BLaER1 treated with 17β-estradiol and CSF1 and Interleukin-3, amounts not matched to agents 10 nM and 100 nM (cell line): ENCODE measurements at regions not wholly inside any gene's neighbourhood (a gene's known extent, or its start where the extent isn't known, plus 50 kb on each side); places are given as distances from the start of the nearest gene placed in this dataset.
A peak's percentile ranks its signal among the peaks of the same experiment; 100 is the strongest.

ENCODE experiments used
- H3K27ac ChIP-seq, 11 experiments: shearing (Covaris generic); formaldehyde crosslinking; 2 replicates each; pipeline ENCODE4 v1.8.1; 2022
- H3K27me3 ChIP-seq, 11 experiments: shearing (Covaris generic); formaldehyde crosslinking; 2 replicates each; pipeline ENCODE4 v1.8.1; 2022
- H3K36me3 ChIP-seq, 11 experiments: shearing (Covaris generic); formaldehyde crosslinking; 2 replicates each; pipeline ENCODE4 v1.8.1; 2022
- H3K4me1 ChIP-seq, 10 experiments: shearing (Covaris generic); formaldehyde crosslinking; 2 replicates each; pipeline ENCODE4 v1.8.1; 2022
- H3K4me2 ChIP-seq, 11 experiments: shearing (Covaris generic); formaldehyde crosslinking; 2 replicates each; pipeline ENCODE4 v1.8.1; 2022
- H3K4me3 ChIP-seq, 10 experiments: shearing (Covaris generic); formaldehyde crosslinking; 2 replicates each; pipeline ENCODE4 v1.8.1; 2022
- H3K9ac ChIP-seq, 11 experiments: shearing (Covaris generic); formaldehyde crosslinking; 2 replicates each; pipeline ENCODE4 v1.8.1; 2022
- H3K9me3 ChIP-seq, 11 experiments: shearing (Covaris generic); formaldehyde crosslinking; replicated peaks in 1 of 11; 2 replicates each; pipeline ENCODE4 v1.8.1; 2022
- H4K20me1 ChIP-seq, 11 experiments: shearing (Covaris generic); formaldehyde crosslinking; 2 replicates each; pipeline ENCODE4 v1.8.1; 2022
- Cebpa-rat ChIP-seq, 11 experiments: shearing (Covaris generic); IDR thresholded peaks; 2 replicates each; pipeline ENCODE4 v1.8.1; 2022

DNA sequence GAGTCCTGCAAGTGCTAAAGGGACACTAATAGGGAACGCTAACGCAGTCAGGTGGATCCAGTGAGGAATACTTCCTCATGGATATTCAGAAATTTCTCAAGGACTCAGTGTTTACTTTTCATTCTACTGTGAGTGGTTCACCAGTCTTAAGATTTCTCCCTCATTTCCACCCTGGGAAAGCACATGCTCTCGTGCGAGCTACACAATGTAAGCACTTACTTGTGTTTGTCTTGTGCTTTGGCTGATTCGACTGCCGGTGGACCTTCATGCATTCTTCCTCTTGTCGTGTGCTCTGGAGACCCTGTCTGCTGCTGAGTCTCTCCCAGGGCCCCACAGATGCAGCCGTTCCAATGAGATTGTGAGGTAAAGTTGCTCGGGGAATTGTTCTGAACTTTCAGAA is 180.1 kb downstream of the NUFIP1 start:
- H3K4me3 ChIP-seq, result no peak overlapping the region
- no peaks in the 10 kb centered on the region for H3K4me1 ChIP-seq
- H3K27ac ChIP-seq, result no peak overlapping the region
- H3K9ac ChIP-seq, result no peak overlapping the region
- no peaks in the 10 kb centered on the region for H3K27me3 ChIP-seq
- TF ChIP-seq Cebpa-rat (IDR thresholded peaks at IDR 0.05), result no peak
- H3K9me3 ChIP-seq, result no peaks in the 10 kb centered on the region
- H4K20me1 ChIP-seq, result no peaks in the 10 kb centered on the region
- H3K4me2 ChIP-seq, result no peak overlapping the region
- H3K36me3 ChIP-seq, result no peaks in the 10 kb centered on the region

DNA sequence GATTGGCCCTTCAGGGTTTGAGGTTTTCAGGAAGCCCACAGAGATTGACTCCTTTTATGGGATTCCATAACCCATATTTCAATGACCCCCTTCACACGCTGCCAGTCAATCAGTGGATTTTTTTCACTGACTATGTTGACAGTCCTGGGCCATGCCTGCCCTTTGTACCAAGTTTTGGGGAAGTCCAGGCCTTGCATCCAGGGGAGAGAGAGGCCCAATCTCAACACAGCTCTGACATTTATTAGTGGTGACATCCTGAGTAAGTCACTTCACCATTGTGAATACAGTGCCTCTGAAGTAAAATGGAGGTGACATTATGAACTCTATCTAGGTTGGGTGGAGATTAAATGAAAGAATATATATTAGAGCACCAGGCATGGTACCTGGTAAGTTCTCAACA is 181.1 kb downstream of the NUFIP1 start:
- H3K4me1 ChIP-seq, result peaks cover 0 to 2% (median 0%) of the 10 kb centered on the region in 10 experiments; a peak in 1 of 20 replicates
- H3K4me3 ChIP-seq, result no peak overlapping the region
- H3K9ac ChIP-seq, result no peak overlapping the region
- H3K4me2 ChIP-seq, result no peak overlapping the region
- no peak overlapping the region for H3K27ac ChIP-seq
- no peaks in the 10 kb centered on the region for H3K36me3 ChIP-seq
- no peaks in the 10 kb centered on the region for H4K20me1 ChIP-seq
- no peaks in the 10 kb centered on the region for H3K9me3 ChIP-seq
- H3K27me3 ChIP-seq, result no peaks in the 10 kb centered on the region
- TF ChIP-seq Cebpa-rat (IDR thresholded peaks at IDR 0.05), result no peak

DNA sequence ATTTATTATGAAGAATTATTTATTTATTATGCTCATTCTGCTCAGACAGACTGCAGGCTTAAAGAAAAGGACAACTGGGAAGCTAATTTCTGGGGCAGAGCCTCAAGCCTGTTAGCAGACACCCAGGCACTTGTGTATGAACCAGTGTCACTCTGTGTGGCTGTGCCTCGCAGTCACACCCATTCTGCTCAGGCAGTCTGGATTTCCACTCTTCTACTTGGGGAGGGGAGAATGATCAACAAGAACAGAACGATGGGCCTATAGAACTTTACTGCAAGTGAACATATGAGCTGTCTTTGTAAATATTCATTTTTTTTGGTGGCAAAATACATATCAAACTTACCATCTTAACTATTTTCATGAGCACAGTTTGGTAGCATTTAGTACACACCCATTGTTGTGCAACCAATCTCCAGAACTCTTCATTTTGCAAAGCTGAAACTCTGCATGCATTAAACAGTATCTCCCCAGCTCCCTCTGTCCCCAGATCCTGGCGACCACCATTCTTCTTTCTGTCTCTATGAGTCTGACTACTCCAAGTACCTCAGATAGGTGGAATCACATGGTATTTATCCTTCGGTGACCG is 181.7 kb downstream of the NUFIP1 start:
- no peaks in the 10 kb centered on the region for H3K36me3 ChIP-seq
- no peak for TF ChIP-seq Cebpa-rat (IDR thresholded peaks at IDR 0.05)
- H3K27me3 ChIP-seq, result no peaks in the 10 kb centered on the region
- H3K4me2 ChIP-seq, result no peak overlapping the region
- H3K27ac ChIP-seq, result no peak overlapping the region
- no peaks in the 10 kb centered on the region for H3K9me3 ChIP-seq
- H3K4me3 ChIP-seq, result no peak overlapping the region
- no peak overlapping the region for H3K9ac ChIP-seq
- no peaks in the 10 kb centered on the region for H4K20me1 ChIP-seq
- peaks cover 0 to 9% (median 0%) of the 10 kb centered on the region in 10 experiments; a peak in 6 of 20 replicates for H3K4me1 ChIP-seq

DNA sequence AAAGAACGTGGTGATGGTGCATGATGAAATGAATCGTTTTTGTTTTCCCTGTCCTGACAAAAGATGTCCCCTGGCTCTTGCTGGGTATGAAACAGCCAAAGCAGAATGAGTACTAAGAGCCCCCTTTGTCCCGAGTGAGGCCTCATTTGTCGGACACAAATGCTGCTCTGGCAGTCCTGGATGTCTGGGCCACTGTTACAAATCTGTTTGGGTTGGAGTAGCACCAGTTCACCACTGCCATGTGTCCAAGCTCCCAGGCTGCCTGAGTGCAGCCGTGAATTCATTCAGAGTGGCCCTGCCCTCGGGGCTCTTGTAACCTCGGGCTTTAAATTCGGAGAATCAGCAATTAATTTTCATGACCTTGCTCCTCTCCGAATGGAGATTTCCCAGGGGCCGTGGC is 182.4 kb downstream of the NUFIP1 start:
- TF ChIP-seq Cebpa-rat (IDR thresholded peaks at IDR 0.05), result no peak
- Histone ChIP-seq H3K36me3 (no peaks in the 10 kb centered on the region), H3K27me3 (no peaks in the 10 kb centered on the region), H4K20me1 (no peaks in the 10 kb centered on the region), H3K9me3 (no peaks in the 10 kb centered on the region), H3K27ac (no peak overlapping the region), H3K4me1 (peaks cover 0 to 16% (median 0%) of the 10 kb centered on the region in 10 experiments; a peak in 8 of 20 replicates), H3K4me3 (no peak overlapping the region), H3K9ac (no peak overlapping the region), H3K4me2 (no peak overlapping the region)

DNA sequence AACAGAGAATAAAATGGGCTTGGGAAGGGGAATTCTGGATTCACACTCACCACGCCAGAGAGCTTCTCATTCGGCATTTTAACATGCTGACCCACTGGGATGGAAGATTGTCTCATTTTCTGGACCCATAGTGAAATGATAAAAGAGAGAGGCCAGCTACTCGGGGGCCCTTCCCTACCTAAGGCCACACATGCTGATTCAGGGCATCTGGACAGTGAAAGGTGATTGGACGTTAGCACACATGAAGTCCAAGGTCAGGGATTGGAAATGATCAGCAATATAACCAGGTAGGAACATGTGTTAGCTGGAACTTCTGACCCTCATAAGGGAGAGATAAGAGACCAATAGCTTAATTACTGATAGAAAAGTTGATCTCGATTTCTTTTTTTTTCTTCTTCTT is 183.7 kb downstream of the NUFIP1 start:
- no peaks in the 10 kb centered on the region for H3K27me3 ChIP-seq
- no peak overlapping the region for H3K4me3 ChIP-seq
- no peak overlapping the region for H3K9ac ChIP-seq
- H4K20me1 ChIP-seq, result no peaks in the 10 kb centered on the region
- no peaks in the 10 kb centered on the region for H3K36me3 ChIP-seq
- no peak overlapping the region for H3K4me2 ChIP-seq
- TF ChIP-seq Cebpa-rat (IDR thresholded peaks at IDR 0.05), result no peak
- H3K27ac ChIP-seq, result no peak overlapping the region
- peaks cover 0 to 27% (median 0%) of the 10 kb centered on the region in 10 experiments; a peak in 8 of 20 replicates for H3K4me1 ChIP-seq
- no peaks in the 10 kb centered on the region for H3K9me3 ChIP-seq

DNA sequence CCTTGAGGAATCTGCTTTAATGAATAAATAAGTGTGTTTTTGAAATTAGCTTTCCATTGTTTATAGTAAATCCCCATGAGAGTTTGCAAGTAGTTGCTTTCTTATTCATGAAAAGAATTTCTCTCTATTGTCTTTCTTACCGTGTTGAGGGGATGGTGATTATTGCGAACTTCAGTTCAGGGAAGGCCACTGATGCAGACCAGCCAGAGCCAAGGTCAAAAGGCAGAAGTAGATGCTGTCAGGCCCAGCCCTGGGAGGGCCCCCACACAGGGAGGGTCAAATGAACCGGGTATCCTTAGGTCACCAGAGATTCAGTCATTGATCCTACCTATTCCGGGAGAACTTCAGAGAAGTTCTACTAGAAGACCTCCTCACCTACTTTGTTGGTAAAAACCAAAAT is 185.9 kb downstream of the NUFIP1 start:
- no peak for TF ChIP-seq Cebpa-rat (IDR thresholded peaks at IDR 0.05)
- H3K4me3 ChIP-seq, result no peak overlapping the region
- no peaks in the 10 kb centered on the region for H3K9me3 ChIP-seq
- H3K27me3 ChIP-seq, result no peaks in the 10 kb centered on the region
- no peaks in the 10 kb centered on the region for H3K36me3 ChIP-seq
- no peak overlapping the region for H3K4me2 ChIP-seq
- peaks cover 0 to 33% (median 0%) of the 10 kb centered on the region in 10 experiments; a peak in 8 of 20 replicates for H3K4me1 ChIP-seq
- no peaks in the 10 kb centered on the region for H4K20me1 ChIP-seq
- H3K27ac ChIP-seq, result no peak overlapping the region
- H3K9ac ChIP-seq, result no peak overlapping the region

- no peak overlapping the region for H3K27ac ChIP-seq
- peak overlapping the region in 5 of 11 experiments; percentile 4 to 75 (median 50); a peak in 8 of 22 replicates for H3K4me2 ChIP-seq
- no peaks in the 10 kb centered on the region for H4K20me1 ChIP-seq
- no peaks in the 10 kb centered on the region for H3K36me3 ChIP-seq
- no peaks in the 10 kb centered on the region for H3K9me3 ChIP-seq
- H3K4me1 ChIP-seq, result peaks cover 0 to 39% (median 1%) of the 10 kb centered on the region in 10 experiments; a peak in 9 of 20 replicates
- no peaks in the 10 kb centered on the region for H3K27me3 ChIP-seq
- H3K9ac ChIP-seq, result no peak overlapping the region
- no peak for TF ChIP-seq Cebpa-rat (IDR thresholded peaks at IDR 0.05)
- no peak overlapping the region for H3K4me3 ChIP-seq
Measured at GRCh38 chr13:44802491-44802890, 186.8 kb downstream of the NUFIP1 start.

GRCh38 chr13:44801990-44802389 is 187.3 kb downstream of the NUFIP1 start:
- H3K9ac ChIP-seq, result no peak overlapping the region
- H3K4me1 ChIP-seq, result peaks cover 0 to 44% (median 2%) of the 10 kb centered on the region in 10 experiments; a peak in 9 of 20 replicates
- H3K4me2 ChIP-seq, result peak overlapping the region in 5 of 11 experiments; percentile 4 to 75 (median 50); a peak in 9 of 22 replicates
- no peaks in the 10 kb centered on the region for H3K36me3 ChIP-seq
- no peaks in the 10 kb centered on the region for H3K27me3 ChIP-seq
- TF ChIP-seq Cebpa-rat (IDR thresholded peaks at IDR 0.05), result no peak
- H4K20me1 ChIP-seq, result no peaks in the 10 kb centered on the region
- no peaks in the 10 kb centered on the region for H3K9me3 ChIP-seq
- H3K27ac ChIP-seq, result no peak overlapping the region
- no peak overlapping the region for H3K4me3 ChIP-seq

DNA sequence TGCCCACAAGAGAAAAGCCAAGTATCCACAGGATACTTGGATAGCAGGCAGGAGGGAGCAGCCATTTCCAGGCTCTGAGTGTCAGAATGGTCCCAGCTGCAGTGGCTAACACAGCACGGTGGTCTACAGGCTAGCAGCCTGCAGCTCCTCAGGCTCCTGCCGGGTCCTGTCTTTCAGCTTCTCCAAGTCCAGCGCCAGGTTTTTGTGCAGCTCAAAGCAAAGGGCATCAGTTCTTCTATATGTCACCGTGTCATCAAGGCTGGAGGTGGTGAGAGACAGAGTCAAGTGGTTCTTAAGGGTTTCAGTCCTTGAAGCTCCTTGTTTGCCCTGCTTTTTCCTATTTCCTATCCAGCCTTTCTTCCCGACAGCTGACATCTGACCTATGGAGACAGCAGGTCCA is 188.6 kb downstream of the NUFIP1 start:
- Histone ChIP-seq H3K9ac (no peak overlapping the region), H3K9me3 (no peaks in the 10 kb centered on the region), H3K4me1 (peaks cover 0 to 50% (median 2%) of the 10 kb centered on the region in 10 experiments; a peak in 9 of 20 replicates), H3K4me3 (no peak overlapping the region), H3K4me2 (no peak overlapping the region), H3K27ac (no peak overlapping the region), H3K36me3 (no peaks in the 10 kb centered on the region), H4K20me1 (no peaks in the 10 kb centered on the region), H3K27me3 (no peaks in the 10 kb centered on the region)
- no peak for TF ChIP-seq Cebpa-rat (IDR thresholded peaks at IDR 0.05)

GRCh38 chr13:44797685-44798084 is 191.6 kb downstream of the NUFIP1 start:
- peak overlapping the region in 1 of 11 experiments; percentile 28; a peak in 1 of 22 replicates for H3K9ac ChIP-seq
- H3K27me3 ChIP-seq, result no peaks in the 10 kb centered on the region
- no peaks in the 10 kb centered on the region for H3K36me3 ChIP-seq
- H3K9me3 ChIP-seq, result peaks cover 5 to 14% (median 11%) of the 10 kb centered on the region in 11 experiments; a peak in 13 of 22 replicates
- H3K4me1 ChIP-seq, result peaks cover 0 to 44% (median 2%) of the 10 kb centered on the region in 10 experiments; a peak in 9 of 20 replicates
- no peak for TF ChIP-seq Cebpa-rat (IDR thresholded peaks at IDR 0.05)
- peak overlapping the region in 3 of 11 experiments; percentile 8 to 59 (median 44); a peak in 4 of 22 replicates for H3K4me2 ChIP-seq
- peak overlapping the region in 2 of 11 experiments; percentile 25 to 31; a peak in 2 of 22 replicates for H3K27ac ChIP-seq
- no peaks in the 10 kb centered on the region for H4K20me1 ChIP-seq
- no peak overlapping the region for H3K4me3 ChIP-seq
